ENCODE measurements at regions not wholly inside any gene's neighbourhood (a gene's known extent, or its start where the extent isn't known, plus 50 kb on each side); places are given as distances from the start of the nearest gene placed in this dataset.
"Not testable (repeated sequence)": the region's sequence is repeated elsewhere in the genome, so short reads cannot be mapped to it uniquely, and the experiment has no call there.

DNA sequence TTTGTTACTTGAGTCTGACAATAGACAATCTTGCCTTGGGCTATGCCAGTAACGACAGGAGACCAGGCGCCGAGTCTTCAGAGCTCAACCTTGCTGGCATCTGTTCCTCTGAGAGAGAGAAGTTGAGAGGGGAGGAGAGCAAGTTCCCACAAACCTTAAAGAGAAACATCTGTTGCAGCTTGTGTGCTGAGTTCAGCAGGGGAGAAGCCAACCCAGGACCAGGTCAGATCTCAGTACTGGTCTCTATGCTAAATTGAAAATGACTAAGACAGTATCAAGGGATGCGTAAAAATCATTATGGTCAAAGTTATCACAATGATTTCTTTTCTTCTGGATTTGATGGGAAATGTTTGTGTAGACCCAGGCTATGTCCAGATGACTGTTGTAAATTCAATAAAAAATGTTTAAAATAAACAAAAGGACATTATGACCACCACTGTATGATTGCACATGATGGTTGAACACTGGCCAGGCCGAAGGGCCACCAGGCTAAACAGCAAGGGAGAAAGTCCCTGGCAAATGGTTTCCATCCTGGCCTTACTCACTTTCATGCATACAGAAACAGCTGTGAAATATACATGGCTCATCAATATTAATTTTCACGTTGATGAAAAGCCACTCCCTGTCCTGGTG lies 100.3 kb upstream of the PMAIP1 start:
- no peak for DNase-seq

DNA sequence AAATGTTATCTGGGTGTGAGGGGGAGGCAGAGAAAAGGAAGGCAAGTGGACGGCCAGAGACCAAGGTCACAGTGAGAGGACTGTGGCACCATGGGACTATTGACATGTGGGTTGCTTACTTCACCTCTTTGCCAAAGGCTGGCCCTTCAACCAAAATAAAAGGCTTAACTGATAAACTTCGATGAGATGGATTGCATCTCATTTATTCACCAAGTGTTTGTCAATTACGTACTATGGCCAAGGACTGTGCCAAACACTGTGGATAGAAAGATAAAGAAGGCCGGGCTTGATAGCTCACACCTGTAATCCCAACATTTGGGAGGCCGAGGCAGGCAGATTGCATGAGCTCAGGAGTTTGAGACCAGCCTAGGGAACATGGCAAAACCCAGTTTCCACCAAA lies 98.7 kb upstream of the CCBE1 start:
- DNase-seq, result no peak

DNA sequence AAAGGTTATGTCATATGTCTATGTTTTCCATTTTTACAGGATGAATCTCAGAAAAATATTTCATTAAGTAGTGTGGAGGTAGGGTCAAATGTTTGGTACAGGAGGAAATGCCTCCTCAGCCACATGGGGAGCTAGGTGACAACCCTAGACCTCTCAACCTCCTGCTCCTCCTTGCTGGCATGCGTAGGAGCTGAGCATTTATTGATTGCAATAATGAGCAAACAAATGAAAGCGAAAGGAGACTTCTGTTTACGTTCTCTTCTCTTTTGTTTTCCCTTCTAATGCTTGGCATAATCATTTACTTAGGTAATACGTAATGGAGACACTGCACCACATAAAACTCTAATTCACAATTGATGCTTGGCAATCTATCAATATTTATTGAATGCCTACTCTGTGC lies 95.1 kb upstream of the CCBE1 start:
- no peak for DNase-seq

DNA sequence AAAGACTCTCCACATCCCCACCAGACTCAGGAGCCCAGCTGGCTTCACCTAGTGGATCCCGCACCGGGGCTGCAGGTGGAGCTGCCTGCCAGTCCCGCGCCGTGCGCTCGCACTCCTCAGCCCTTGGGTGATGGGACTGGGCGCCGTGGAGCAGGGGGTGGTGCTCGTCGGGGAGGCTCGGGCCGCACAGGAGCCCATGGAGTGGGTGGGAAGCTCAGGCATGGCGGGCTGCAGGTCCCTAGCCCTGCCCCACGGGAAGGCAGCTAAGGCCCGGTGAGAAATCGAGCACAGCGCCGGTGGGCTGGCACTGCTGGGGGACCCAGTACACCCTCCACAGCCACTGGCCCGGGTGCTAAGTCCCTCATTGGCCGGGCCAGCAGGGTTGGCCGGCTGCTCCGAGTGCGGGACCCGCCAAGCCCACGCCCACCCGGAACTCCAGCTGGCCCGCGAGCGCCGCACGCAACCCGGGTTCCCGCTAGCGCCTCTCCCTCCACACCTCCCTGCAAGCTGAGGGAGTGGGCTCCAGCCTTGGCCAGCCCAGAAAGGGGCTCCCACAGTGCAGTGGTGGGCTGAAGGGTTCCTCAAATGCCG lies 93.2 kb upstream of the CCBE1 start:
- not testable (repeated sequence) for DNase-seq

DNA sequence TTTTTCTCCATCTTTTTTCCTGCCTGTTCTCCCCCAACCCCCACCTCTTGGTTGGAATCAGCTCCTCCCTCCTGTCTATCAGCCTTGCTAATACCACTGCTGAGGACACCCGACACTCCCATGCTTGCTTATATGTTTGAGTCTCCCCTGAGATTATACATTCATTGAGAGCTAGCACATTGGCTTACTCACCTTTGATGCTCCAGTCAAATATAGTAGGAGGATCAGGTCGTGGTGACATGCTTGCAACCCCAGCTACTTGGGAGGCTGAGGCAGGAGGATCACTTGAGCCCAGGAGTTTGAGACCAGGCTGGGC lies 91.5 kb upstream of the CCBE1 start:
- no peak for DNase-seq

DNA sequence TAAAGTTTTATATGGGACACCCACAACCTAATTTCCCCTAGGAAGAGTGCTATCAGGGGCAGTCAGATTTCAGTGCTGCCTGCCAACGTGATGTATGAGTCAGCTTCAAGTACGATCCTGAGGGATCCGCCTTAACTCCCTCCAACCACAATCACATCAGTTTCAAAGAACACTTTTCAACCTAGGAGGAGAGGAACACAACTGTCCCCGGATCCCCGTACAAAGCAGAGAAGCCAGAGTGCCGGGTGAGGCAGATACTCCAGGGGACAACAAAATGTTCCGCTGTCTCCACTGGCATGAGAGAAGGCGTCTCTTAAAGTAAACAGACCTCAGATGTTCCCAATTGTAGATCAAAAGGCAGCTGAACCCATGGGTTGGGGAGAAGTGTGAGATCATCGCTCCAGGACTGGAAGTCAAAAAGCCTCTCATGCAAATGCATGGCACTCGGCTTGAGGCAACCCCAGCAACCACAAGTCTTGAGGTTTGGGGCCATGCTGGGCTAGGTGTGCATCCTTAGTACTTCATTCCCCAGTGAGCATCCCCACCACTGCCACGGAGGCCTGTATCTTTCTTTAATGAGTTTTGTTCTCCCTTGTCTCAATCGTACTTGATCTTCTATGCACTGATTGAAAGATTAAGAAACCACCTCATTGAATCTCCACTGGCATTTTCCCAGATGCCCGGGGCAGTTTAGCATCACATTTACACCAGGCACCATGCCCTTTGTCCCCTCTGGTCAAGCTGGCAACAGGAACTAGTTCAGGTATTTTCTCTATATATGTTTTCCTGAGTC lies 91.0 kb upstream of the CCBE1 start:
- DNase-seq, result no peak

DNA sequence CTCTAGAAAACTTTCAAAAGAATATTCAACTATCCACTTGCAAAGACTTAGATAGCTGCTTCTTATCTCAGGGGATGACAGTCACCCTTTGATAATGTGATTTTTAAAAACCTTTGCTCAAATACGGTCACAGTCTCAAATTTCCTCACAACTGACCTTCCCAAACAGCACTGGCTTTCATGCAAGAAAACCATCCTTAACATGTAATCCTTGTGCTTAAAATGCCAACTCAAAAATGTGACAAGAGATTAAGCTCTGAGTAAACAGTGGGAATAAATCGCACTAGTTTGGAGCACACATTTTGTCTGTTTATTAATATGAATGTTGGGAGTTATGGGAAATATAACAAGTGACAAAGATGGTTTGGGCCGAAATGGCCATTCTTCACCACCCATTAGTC lies 87.5 kb upstream of the CCBE1 start:
- DNase-seq, result no peak

DNA sequence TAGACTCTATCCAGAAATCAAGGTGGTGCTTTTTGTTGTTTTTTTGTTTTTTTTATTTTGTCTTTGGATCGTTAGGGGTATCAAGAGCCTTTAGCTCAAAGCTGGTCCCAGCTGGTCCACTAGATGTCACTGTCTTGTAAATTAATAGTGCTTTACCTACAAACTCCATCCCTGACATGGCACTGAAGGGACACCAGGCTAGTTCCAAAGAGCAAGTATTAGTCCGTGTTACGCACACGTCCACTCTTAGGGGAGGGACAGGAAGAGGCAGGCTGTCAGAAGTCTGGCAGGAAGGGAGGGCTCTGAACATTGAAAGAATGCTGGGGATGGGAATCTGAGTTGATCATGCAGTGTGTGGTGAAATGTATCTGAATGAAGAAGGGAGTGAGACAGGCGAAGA lies 85.9 kb upstream of the CCBE1 start:
- peak; percentile 52 for DNase-seq

DNA sequence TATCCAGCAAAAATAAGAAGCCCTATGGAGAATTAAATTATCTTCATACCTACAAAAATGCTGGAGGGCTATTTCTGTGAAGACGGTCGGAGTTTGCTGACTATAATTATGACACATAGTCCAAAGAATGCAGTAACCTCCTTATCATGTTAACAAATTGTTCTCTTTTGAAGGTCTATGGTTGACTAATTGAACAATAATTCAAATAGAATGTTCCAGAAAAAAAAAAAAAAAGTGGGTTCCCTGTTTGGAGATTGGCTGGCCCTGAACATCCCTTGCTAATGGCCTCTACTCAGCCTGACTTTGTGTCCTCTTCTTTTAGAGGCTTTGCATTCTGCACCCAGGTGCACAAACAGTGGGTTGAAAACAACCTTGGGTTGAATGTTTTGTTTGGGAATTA lies 82.8 kb upstream of the CCBE1 start:
- DNase-seq, result no peak

DNA sequence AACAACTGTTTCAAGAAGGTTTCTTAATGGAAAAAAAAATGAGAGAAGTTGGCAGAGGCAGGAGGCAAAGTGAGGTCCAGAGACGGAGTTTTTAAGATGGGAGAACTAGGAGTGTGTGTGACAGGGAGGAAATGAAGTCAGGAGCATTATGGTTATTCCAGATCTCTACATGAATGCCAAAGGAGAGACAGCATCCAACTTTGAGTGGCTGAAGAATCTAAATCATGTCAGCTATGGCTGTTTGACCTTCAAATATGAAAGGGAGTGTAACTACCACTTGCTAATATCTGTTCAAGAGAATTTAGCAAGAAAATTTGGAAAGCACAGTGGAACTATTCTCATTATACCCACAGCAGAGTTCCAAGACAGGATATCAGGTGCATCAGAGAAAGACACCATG lies 81.2 kb upstream of the CCBE1 start:
- no peak for DNase-seq

DNA sequence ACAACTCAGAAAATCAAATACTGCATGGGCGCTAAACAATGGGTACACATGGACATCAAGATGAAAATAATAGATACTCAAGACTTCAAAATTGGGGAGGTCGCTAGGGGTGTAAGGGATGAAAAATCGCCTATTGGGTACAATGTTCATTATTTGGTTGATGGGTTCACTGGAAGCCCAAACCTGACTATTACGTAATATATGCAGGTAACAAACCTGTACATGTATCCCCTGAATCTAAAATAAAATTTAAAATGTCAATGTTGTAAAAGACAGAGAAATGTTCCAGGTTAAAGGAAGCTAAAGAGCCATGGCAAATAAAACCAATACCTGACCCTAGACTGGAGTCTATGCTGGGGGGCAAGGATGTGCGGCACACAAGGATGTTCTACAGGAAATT lies 80.4 kb upstream of the CCBE1 start:
- no peak for DNase-seq

DNA sequence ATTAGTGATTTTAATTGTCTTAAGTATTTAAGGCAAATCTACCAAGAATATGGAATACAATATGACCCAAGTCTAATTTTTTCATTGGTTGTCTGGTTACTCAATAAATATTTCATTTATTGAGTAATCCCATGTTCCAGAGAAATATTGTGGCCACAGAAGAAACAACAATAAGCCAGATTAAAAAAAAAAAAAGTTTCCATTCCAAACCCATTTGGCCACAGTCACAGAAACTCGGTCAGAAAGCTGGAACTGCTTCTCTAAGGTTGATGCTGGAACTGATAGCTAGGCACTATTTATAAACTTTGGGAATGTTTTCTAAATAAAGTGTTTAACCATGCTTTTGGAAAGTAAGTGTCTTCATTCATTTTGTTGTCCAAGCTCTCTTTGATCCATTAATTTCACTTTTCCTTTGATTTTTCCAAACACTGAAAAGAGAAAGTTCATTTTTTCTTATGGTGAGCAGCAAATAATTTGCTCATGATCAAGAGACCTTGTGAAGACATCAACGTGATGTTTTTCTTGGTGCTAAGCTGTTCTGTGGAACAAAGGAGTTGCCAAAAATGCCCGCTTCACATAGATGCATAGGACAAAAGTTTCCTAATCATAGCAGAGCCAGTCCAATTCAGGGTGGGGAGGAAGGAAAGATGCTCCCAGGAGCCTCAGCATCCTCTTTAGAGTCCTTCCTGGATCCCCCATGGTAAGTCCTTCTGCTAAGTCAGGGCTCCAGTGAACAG lies 72.1 kb upstream of the CCBE1 start:
- DNase-seq, result no peak

DNA sequence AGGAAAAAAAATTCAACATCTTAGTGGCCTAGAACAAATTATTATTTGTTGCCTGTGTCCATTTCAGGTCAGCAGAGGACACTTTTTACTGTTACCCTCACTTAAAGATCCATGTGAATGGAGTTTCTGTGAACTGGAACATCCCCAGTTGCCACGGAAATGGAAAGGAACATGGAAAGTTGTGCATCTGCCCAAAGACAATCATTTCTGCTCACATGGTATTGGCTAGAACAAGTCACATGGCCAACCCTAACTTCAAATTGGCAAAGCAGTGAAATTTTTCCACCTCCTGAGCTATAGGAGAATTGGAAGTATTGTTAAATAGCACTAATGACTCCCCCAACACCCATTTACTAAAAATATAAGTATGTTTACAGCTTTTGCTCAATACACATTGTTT lies 71.2 kb upstream of the CCBE1 start:
- DNase-seq, result no peak

DNA sequence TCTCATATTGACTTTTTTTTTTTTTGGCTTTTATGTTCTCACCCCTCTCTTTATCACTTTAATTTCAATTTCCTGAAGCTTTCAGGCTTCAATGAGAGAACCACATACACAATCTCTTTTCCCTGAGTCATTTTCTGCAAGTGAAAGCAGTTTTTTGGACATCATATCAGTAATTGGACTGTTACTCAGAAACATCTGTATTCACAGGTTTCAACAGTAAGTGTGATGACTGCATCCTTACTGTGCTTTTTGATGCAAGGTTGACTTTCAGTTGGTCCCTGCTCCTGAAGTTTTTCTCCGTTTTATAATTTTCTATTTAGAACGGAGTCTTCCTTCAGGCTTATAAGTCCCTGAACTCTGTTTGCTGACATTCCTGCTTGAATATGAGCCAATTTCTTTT lies 70.5 kb upstream of the CCBE1 start:
- no peak for DNase-seq

DNA sequence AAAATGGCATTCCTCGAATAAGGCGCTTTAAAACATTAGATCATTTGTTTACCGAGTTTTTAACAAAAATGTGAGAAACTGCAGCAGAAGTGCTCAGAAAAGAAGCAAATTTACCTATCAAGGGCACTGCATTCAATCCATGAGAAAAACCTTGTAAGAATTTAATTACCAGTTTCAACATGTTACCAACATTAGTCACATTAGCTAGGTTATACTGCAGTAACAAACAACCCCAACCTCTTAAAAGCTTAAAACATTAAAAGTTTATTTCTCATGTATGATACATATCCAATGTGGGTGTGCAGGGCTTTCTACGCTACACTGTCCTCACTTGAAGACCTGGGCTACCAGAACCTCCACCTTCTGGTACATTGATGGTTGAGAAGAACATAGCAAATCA lies 68.1 kb upstream of the CCBE1 start:
- no peak for DNase-seq

DNA sequence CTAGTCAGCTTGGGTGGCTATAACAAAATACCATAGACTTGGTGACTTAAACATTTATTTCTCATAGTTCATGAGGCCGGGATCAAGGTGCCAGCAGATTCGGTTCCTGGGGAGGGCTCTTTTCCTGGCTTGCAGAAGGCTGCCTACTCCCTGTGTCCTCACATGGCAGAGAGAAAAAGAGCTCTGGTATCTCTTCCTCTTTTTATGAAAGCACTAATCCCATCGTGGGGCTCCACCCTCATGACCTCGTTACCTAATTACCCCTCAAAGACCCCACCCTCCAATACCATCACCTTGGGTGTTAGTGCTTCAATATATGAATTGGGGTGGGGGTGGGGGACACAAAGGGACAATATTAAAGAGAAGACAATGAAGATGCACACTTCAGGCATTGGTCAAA lies 67.1 kb upstream of the CCBE1 start:
- DNase-seq, result no peak

DNA sequence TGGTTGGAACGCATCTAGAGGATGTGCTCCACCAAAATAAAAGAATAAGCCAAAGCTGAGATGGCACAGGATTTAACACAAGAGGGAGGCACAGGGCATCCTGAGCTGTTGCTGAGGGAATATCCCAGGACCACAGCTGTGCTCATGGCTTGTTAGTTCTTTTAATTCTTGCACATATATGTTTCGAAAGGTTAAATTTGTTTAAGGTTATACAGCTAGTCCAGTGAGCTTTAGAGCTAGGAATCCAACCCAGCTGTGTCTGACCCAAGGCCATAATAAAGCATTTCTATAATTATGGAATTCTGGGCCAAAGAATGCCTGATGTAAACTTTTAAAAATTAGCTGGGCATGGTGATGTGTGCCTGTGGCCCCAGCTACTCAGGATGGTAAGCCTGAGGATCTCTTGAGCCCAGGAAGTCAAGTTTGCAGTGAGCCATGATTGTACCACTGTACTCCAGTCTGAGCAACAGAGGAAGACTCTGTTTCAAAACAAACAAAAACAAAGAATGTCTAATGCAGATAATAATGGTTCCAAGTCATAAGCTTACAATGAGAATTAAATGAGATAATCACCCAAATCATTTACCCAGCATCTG lies 66.4 kb upstream of the CCBE1 start:
- no peak for DNase-seq

DNA sequence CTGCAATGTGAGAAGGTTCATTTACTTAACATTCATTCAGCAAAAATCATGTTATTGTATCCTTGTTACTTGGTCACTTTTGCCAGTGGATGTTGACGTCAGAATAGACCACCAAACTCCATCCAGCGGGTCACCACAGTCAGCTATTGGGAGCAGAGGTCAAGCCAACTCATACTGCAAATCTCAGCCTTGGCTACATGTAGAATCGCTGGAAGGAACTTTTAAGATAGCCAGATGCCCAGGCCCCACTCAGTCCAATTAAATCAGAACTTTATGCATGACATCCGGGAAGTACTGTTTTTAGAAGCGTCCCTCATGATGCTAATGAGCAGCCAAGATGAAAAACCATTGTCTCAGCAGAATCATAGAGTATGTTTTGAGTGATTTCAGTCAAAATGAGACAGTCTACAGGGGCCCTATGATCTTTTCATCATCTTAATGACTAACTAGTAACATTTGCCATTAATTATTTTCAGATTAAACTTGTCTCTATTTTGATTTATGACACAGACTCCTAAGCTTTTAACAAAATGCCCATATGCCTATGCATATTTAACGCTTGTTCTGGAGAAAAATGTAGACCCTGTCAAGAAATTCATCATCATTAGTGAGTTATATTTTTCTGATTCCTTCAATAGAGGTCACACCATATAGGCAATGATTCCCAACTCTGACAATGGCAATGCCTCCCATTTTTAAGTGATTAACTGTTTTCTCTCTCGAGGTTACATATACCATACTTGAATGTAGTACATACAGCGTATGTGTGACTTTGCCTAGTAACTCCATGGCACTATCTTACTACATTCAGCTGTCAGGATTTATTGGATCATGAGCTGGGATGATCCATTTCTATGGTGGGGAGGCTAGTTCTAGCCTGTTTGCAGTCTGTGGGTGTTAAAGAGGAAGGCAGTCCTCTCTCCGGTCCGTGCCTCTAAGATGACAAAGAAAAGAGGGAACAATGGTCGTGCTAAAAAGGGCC lies 63.7 kb upstream of the CCBE1 start:
- DNase-seq, result no peak

DNA sequence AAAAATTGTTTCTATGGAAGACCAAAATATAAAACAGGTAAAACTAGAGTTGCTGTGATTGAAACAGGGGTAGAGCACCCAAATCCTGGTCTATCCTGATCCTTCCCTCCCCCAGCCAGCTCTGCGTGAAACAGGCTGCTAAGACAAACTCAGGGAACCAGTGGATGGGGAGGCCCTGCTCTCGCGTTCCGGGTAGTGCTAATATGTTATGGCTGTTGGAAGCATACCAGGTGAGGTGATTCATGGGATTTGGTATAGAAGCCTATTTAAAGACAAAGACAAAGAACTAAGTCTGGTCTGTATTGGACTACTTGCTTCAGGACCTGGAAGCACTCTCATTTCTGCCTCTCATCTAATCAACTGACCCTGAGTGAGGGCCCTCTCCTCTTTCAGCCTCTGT lies 63.0 kb upstream of the CCBE1 start:
- DNase-seq, result no peak

DNA sequence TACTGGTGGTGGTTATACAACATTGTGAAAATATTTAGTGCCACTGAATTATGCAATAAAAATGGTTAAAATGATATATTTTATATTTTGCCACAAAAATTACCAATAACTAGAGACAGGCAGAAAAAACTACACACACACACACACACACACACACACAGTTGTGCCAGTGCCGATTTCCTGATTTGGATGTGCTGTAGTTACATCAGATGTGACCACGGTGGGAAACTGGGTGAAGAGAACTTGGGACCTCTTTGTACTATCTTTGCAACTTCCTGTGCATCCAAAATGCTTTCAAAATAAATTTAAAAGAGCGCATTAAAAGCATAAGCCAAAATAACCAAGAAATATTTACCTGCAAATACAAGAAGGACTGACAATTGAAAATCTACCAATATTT lies 61.6 kb upstream of the CCBE1 start:
- no peak for DNase-seq

DNA sequence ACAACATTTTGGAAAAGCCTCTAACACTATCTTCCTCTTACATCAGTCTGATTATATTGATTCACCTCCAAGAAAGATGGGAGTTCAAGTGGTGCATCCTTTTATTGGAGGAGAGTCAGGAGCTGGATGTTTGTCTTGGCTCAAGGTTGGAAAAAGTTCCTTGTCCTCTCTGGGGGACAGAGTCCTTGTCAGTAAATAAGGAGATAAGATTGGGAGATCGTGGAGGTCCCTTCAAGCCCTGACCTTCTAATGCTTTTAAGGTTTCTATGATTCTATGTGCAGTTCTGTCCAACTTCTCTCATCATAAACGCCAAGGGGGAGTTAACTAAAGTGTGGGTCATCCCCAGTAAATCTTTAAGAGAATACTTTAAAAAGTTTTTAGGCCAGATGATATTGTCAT lies 60.9 kb upstream of the CCBE1 start:
- DNase-seq, result no peak

DNA sequence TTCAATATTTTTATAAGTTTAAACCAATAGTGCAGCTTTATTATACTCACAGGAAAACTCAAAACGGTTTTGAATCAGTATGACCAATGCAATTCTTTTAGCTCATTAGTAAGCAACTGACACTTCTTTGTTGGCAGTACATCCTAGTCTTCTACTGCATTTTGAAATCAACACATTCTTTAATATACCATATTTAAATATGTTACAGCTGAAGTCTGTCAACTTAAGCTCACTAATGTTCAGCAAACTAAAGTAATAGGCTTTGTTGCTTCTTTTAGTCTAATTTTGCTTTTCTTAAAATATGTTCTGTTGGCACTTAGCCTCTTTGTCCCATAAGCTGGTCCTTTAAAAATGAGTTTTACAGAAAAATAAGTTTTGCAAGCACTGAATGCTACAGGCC lies 55.4 kb upstream of the CCBE1 start:
- no peak for DNase-seq

Measured in hematopoietic multipotent progenitor cell treated with erythropoietin and hydrocortisone succinate and interleukin-3 and kit ligand, for 6 days (in vitro differentiated cells).